ENCODE measurements at regions not wholly inside any gene's neighbourhood (a gene's known extent, or its start where the extent isn't known, plus 50 kb on each side); places are given as distances from the start of the nearest gene placed in this dataset.

GRCh38 chr18:51398104-51398503 lies 200.6 kb upstream of the MEX3C start (continued):
- TF ChIP-seq CHD7 (IDR thresholded peaks at IDR 0.05; ENCODE audit: insufficient replicate concordance, low read length) (no peak), RAD21 (IDR thresholded peaks at IDR 0.05 in 1 of 2, conservative IDR thresholded peaks at IDR 0.05 in 1 of 2; ENCODE audit: low read depth in 2 of 2, low read length in 2 of 2) (no peak), USF2 (IDR thresholded peaks at IDR 0.05; ENCODE audit: low read length) (no peak), EGR1 (IDR thresholded peaks at IDR 0.05; ENCODE audit: borderline replicate concordance, low read depth, low read length) (no peak), RNF2 (IDR thresholded peaks at IDR 0.05; ENCODE audit: borderline replicate concordance, low read depth, low read length, missing control alignments, poor library complexity, severe bottlenecking) (no peak), HDAC2 (IDR thresholded peaks at IDR 0.05; ENCODE audit: borderline replicate concordance in 1 of 2, low read depth in 2 of 2, low read length in 2 of 2) (no peak), MAX (IDR thresholded peaks at IDR 0.05) (no peak), SP1 (IDR thresholded peaks at IDR 0.05; ENCODE audit: low read depth, low read length) (no peak), CEBPB (IDR thresholded peaks at IDR 0.05; ENCODE audit: low read depth, low read length) (no peak), POLR2A (IDR thresholded peaks at IDR 0.05; ENCODE audit: control extremely low read depth in 1 of 2, low read depth in 2 of 2, low read length in 2 of 2) (no peak)
